ENCODE measurements at regions not wholly inside any gene's neighbourhood (a gene's known extent, or its start where the extent isn't known, plus 50 kb on each side); places are given as distances from the start of the nearest gene placed in this dataset.

DNA sequence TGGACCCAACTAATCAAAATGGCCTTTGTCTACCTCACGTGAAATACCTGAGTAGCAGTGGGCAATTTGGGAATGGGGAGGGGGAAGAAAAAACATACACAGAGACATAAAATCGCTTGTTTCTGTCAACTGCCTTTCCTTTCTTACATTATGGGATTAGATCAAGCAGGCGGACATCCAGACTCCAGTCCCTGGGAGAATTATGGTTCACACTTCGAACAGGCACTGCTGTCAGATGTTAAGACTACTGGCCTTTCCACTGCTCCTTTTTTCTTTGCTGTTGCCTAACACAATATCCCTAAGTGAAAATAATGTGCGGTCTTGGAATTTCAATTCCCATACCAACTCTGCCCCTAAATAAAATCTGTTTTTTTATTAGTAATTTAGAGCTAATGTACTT, 1719.7 kb upstream of the SLC10A2 start:
- H3K27ac Mint-ChIP-seq = no peak overlapping the region
- H3K4me1 ChIP-seq (ENCODE audit: control insufficient read depth, insufficient read depth, low read length) = no peaks in the 10 kb centered on the region
- no peaks in the 10 kb centered on the region for H3K27me3 ChIP-seq (ENCODE audit: control insufficient read depth, insufficient read depth, low read length, poor library complexity, severe bottlenecking)
- TF ChIP-seq, protein P1, sequence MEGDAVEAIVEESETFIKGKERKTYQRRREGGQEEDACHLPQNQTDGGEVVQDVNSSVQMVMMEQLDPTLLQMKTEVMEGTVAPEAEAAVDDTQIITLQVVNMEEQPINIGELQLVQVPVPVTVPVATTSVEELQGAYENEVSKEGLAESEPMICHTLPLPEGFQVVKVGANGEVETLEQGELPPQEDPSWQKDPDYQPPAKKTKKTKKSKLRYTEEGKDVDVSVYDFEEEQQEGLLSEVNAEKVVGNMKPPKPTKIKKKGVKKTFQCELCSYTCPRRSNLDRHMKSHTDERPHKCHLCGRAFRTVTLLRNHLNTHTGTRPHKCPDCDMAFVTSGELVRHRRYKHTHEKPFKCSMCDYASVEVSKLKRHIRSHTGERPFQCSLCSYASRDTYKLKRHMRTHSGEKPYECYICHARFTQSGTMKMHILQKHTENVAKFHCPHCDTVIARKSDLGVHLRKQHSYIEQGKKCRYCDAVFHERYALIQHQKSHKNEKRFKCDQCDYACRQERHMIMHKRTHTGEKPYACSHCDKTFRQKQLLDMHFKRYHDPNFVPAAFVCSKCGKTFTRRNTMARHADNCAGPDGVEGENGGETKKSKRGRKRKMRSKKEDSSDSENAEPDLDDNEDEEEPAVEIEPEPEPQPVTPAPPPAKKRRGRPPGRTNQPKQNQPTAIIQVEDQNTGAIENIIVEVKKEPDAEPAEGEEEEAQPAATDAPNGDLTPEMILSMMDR (conservative IDR thresholded peaks at IDR 0.05) = no peak
- H3K4me3 ChIP-seq (ENCODE audit: low read length) = no peak overlapping the region
- no peaks in the 10 kb centered on the region for H3K9me3 ChIP-seq (ENCODE audit: control insufficient read depth, low read length)
- no peaks in the 10 kb centered on the region for H3K27me3 Mint-ChIP-seq (ENCODE audit: insufficient read depth)
- no peak overlapping the region for H3K27ac ChIP-seq (ENCODE audit: low read depth, low read length)
- no peak overlapping the region for H3K4me3 Mint-ChIP-seq
- no peak overlapping the region for H3K9ac ChIP-seq (ENCODE audit: extremely low read depth, low read length, poor library complexity, severe bottlenecking)
- DNase-seq = no peak
- no peaks in the 10 kb centered on the region for H3K36me3 ChIP-seq (ENCODE audit: control insufficient read depth, insufficient read depth, low read length)
- no peaks in the 10 kb centered on the region for H3K36me3 Mint-ChIP-seq (ENCODE audit: low read depth)
- H3K4me1 Mint-ChIP-seq = peaks cover 5% of the 10 kb centered on the region
- H3K9me3 Mint-ChIP-seq = no peaks in the 10 kb centered on the region
- WGBS, 2 experiments (ENCODE audit: insufficient coverage in 1 of 2, insufficient read length in 1 of 2) = 80 to 93% methylated on average over 1 to 5 of the region's 5 CpGs

DNA sequence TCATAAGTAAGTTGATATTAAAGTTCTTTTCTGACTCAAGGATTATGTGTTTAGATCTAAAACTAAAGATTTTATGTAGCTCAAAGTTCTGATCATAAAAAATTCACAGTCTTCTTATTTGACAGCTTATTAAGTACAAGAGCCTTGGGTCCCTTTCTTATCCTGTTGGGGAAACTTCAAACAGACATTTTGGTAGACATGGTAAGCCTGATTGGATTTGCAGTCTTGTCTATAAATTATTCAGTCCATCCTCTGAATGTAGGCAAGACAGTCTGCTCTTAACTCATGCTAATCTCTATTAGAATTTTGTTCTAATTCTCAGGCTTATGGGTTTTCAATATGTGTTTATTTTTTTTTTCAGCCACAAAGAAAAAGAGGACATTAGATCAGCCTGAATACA, 1718.7 kb upstream of the SLC10A2 start:
- Mint-ChIP-seq H3K4me3 (no peak overlapping the region), H3K27ac (no peak overlapping the region), H3K4me1 (peaks cover 5% of the 10 kb centered on the region), H3K9me3 (peaks cover 3% of the 10 kb centered on the region), H3K36me3 (ENCODE audit: low read depth) (no peaks in the 10 kb centered on the region), H3K27me3 (ENCODE audit: insufficient read depth) (no peaks in the 10 kb centered on the region)
- no peaks in the 10 kb centered on the region for H3K27me3 ChIP-seq (ENCODE audit: control insufficient read depth, insufficient read depth, low read length, poor library complexity, severe bottlenecking)
- no peak overlapping the region for H3K27ac ChIP-seq (ENCODE audit: low read depth, low read length)
- no peak for DNase-seq
- H3K4me1 ChIP-seq (ENCODE audit: control insufficient read depth, insufficient read depth, low read length) = no peaks in the 10 kb centered on the region
- no peaks in the 10 kb centered on the region for H3K9me3 ChIP-seq (ENCODE audit: control insufficient read depth, low read length)
- no peak overlapping the region for H3K4me3 ChIP-seq (ENCODE audit: low read length)
- H3K36me3 ChIP-seq (ENCODE audit: control insufficient read depth, insufficient read depth, low read length) = no peaks in the 10 kb centered on the region
- no peak overlapping the region for H3K9ac ChIP-seq (ENCODE audit: extremely low read depth, low read length, poor library complexity, severe bottlenecking)
- TF ChIP-seq, protein P1 (conservative IDR thresholded peaks at IDR 0.05) = no peak

DNA sequence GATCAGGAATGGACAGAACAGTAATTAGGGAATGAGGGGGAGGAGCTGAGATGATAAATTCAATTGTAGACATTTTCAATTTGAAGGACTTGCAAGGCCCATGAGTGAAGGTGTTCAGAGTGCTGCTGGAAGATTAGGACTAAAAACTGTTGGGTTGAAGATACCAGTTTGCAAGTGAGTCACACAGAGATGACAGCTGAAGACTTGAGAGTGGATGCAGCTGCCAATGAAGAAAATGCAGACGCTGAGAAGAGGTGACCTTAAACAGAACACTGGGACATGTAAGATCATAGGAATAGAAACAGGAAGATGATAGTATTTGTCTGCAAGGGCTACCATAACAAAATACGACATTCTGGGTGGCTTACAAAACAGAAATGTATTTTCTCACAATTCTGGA, 1716.5 kb upstream of the SLC10A2 start:
- H3K4me1 ChIP-seq (ENCODE audit: control insufficient read depth, insufficient read depth, low read length) = no peaks in the 10 kb centered on the region
- H3K27me3 ChIP-seq (ENCODE audit: control insufficient read depth, insufficient read depth, low read length, poor library complexity, severe bottlenecking) = no peaks in the 10 kb centered on the region
- H3K36me3 ChIP-seq (ENCODE audit: control insufficient read depth, insufficient read depth, low read length) = no peaks in the 10 kb centered on the region
- no peak overlapping the region for H3K4me3 ChIP-seq (ENCODE audit: low read length)
- no peak for DNase-seq
- H3K27ac ChIP-seq (ENCODE audit: low read depth, low read length) = no peak overlapping the region
- peaks cover 10% of the 10 kb centered on the region for H3K4me1 Mint-ChIP-seq
- H3K9ac ChIP-seq (ENCODE audit: extremely low read depth, low read length, poor library complexity, severe bottlenecking) = no peak overlapping the region
- H3K9me3 ChIP-seq (ENCODE audit: control insufficient read depth, low read length) = no peaks in the 10 kb centered on the region
- peaks cover 3% of the 10 kb centered on the region for H3K9me3 Mint-ChIP-seq
- no peaks in the 10 kb centered on the region for H3K36me3 Mint-ChIP-seq (ENCODE audit: low read depth)
- 74 to 77% methylated on average over 2 of the region's 2 CpGs for WGBS, 2 experiments (ENCODE audit: insufficient coverage in 1 of 2, insufficient read length in 1 of 2)
- TF ChIP-seq, protein P1 (conservative IDR thresholded peaks at IDR 0.05) = no peak
- H3K4me3 Mint-ChIP-seq = no peak overlapping the region
- no peak overlapping the region for H3K27ac Mint-ChIP-seq
- no peaks in the 10 kb centered on the region for H3K27me3 Mint-ChIP-seq (ENCODE audit: insufficient read depth)

All from endodermal cell (in vitro differentiated cells).